CD4-positive, alpha-beta memory T cell (primary cell): ENCODE measurements at regions not wholly inside any gene's neighbourhood (a gene's known extent, or its start where the extent isn't known, plus 50 kb on each side); places are given as distances from the start of the nearest gene placed in this dataset.
A peak's percentile ranks its signal among the peaks of the same experiment; 100 is the strongest.

Experiments used
- CTCF ChIA-PET: fragments of 350-600 bp; sonication (Branson Sonifier 250); formaldehyde crosslinking; loops from one replicate; lab custom pipeline; 2021; ENCODE audit warnings: inconsistent platforms; ENCODE audit not compliant: partially characterized antibody; lab: Charles Lee
- POLR2A ChIA-PET: fragments of 350-600 bp; sonication (Branson Sonifier 250); formaldehyde crosslinking; loops from one replicate; lab custom pipeline; 2021; ENCODE audit not compliant: partially characterized antibody; lab: Charles Lee
- DNase-seq, 5 donors: peaks; one replicate each; pipeline versions ENCODE4 v3.0.0 to v3.0.0-alpha.2; 2020 to 2022; ENCODE audit warnings: mixed read lengths in 1 of 5
- H3K27ac ChIP-seq: one replicate; pipeline ENCODE4 v1.7.0; 2013; ENCODE audit warnings: low read depth, low read length
- H3K27me3 ChIP-seq: 2 replicates; pipeline ENCODE4 v1.7.0; 2013; ENCODE audit warnings: mild to moderate bottlenecking, low read length, moderate library complexity; ENCODE audit not compliant: insufficient read depth
- H3K36me3 ChIP-seq: 2 replicates; pipeline ENCODE4 v1.7.0; 2013; ENCODE audit warnings: mild to moderate bottlenecking, low read length, moderate library complexity; ENCODE audit not compliant: insufficient read depth
- H3K4me1 ChIP-seq: 2 replicates; pipeline ENCODE4 v1.7.0; 2013; ENCODE audit warnings: mild to moderate bottlenecking, low read length, moderate library complexity; ENCODE audit not compliant: insufficient read depth
- H3K4me3 ChIP-seq, 2 donors: one replicate each; pipeline ENCODE4 v1.7.0; 2013; ENCODE audit warnings: low read length in 2 of 2, mild to moderate bottlenecking in 1 of 2
- H3K9me3 ChIP-seq, 2 donors: one replicate each; pipeline ENCODE4 v1.7.0; 2013; ENCODE audit warnings: low read length in 2 of 2, control low read depth in 1 of 2; ENCODE audit not compliant: control insufficient read depth in 1 of 2
- H3K27ac Mint-ChIP-seq, 7 donors: one replicate each; pipeline ENCODE4 v1.8.0; 2020 to 2021; ENCODE audit warnings: mixed read lengths in 7 of 7, mild to moderate bottlenecking in 6 of 7, inconsistent platforms in 3 of 7, moderate library complexity in 3 of 7
- H3K27me3 Mint-ChIP-seq, 2 donors: one replicate each; pipeline ENCODE4 v1.8.0; 2020 to 2021; ENCODE audit warnings: mixed read lengths in 2 of 2
- H3K36me3 Mint-ChIP-seq, 2 donors: one replicate each; pipeline ENCODE4 v1.8.0; 2020 to 2021; ENCODE audit warnings: mixed read lengths in 2 of 2, inconsistent platforms in 1 of 2, mild to moderate bottlenecking in 1 of 2
- H3K4me1 Mint-ChIP-seq, 4 donors: one replicate each; pipeline ENCODE4 v1.8.0; 2020 to 2021; ENCODE audit warnings: mixed read lengths in 4 of 4, mild to moderate bottlenecking in 1 of 4
- H3K4me3 Mint-ChIP-seq, 8 donors: one replicate each; pipeline ENCODE4 v1.8.0; 2020 to 2021; ENCODE audit warnings: mixed read lengths in 8 of 8, mild to moderate bottlenecking in 7 of 8, moderate library complexity in 6 of 8, inconsistent platforms in 3 of 8
- H3K9me3 Mint-ChIP-seq, 8 donors: one replicate each; pipeline ENCODE4 v1.8.0; 2020 to 2021; ENCODE audit warnings: mixed read lengths in 8 of 8, mild to moderate bottlenecking in 5 of 8, inconsistent platforms in 3 of 8, moderate library complexity in 1 of 8
- intact Hi-C: fragments of 100-400 bp; cut with micrococcal nuclease; formaldehyde crosslinking; loops from one replicate; pipeline ENCODE4 v1.15.1; 2023

GRCh38 chr18:10308154-10308553 is 146.3 kb upstream of the APCDD1 start:
- CTCF ChIA-PET, result no interaction called here
- intact Hi-C loops, result no loop called here
- POLR2A ChIA-PET, result no interaction called here

GRCh38 chr18:10310626-10311025 is 143.8 kb upstream of the APCDD1 start:
- Histone ChIP-seq H3K27ac (no peak overlapping the region), H3K4me3 (no peak overlapping the region), H3K36me3 (no peaks in the 10 kb centered on the region), H3K4me1 (no peaks in the 10 kb centered on the region), H3K27me3 (no peaks in the 10 kb centered on the region), H3K9me3 (no peaks in the 10 kb centered on the region)
- H3K27me3 Mint-ChIP-seq, result peaks cover 4 to 5% of the 10 kb centered on the region in 2 donors
- H3K9me3 Mint-ChIP-seq, result peaks cover 0 to 5% (median 0%) of the 10 kb centered on the region in 8 donors
- ChIA-PET CTCF (no interaction called here), POLR2A (no interaction called here)
- H3K27ac Mint-ChIP-seq, result peak overlapping the region in 1 of 7 donors; percentile 27
- intact Hi-C loops, result no loop called here
- H3K36me3 Mint-ChIP-seq, result no peaks in the 10 kb centered on the region
- no peak overlapping the region for H3K4me3 Mint-ChIP-seq
- no peak for DNase-seq
- H3K4me1 Mint-ChIP-seq, result peaks cover 0 to under 1% (median 0%) of the 10 kb centered on the region in 4 donors

More at GRCh38 chr18:10308154-10308553, 146.3 kb upstream of the APCDD1 start:
- H3K4me3 ChIP-seq, result no peak overlapping the region
- H3K36me3 ChIP-seq, result no peaks in the 10 kb centered on the region
- Mint-ChIP-seq H3K9me3 (peaks cover 0 to 3% (median 0%) of the 10 kb centered on the region in 8 donors), H3K36me3 (no peaks in the 10 kb centered on the region), H3K4me3 (no peak overlapping the region), H3K27ac (no peak overlapping the region), H3K27me3 (peaks cover 3 to 5% of the 10 kb centered on the region in 2 donors), H3K4me1 (no peaks in the 10 kb centered on the region)
- H3K27ac ChIP-seq, result no peak overlapping the region
- no peak for DNase-seq
- no peaks in the 10 kb centered on the region for H3K9me3 ChIP-seq
- H3K27me3 ChIP-seq, result no peaks in the 10 kb centered on the region
- no peaks in the 10 kb centered on the region for H3K4me1 ChIP-seq

DNA sequence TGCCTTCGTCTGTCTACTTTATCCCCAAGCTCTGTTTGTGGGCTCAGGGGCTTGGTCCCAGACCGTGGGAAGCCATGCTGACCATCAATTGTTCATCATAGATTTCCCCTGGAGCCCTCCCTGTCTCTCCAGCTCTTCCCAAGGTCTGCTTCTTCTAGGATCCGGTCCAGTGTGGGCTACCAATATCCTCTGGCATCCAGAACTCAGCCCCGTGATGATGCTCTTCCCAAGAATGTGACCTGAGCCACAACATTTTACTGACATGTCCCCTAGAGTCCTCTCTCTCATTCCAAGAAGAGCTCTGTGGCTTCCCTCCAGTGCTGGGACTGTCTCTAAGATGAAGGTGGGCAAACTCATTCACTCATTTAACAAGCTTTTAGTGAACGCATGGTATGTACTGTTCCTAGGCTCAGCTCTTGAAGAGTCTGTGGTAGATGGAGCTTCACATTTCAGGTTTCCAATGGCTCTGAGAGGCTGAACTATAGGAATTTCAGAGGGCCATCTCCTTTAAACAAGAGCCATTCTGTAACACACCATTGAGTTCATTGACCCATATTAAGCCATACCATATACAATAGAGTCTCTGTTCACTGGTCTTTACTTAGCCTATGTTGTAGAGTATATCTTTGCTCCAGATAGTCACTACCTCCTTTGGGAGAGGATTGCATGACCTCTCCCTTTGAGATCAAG is 142.0 kb upstream of the APCDD1 start:
- H3K36me3 Mint-ChIP-seq, result no peaks in the 10 kb centered on the region
- intact Hi-C loops, result no loop called here
- no peak for DNase-seq
- Histone ChIP-seq H3K9me3 (no peaks in the 10 kb centered on the region), H3K27me3 (no peaks in the 10 kb centered on the region), H3K36me3 (no peaks in the 10 kb centered on the region), H3K27ac (no peak overlapping the region), H3K4me1 (no peaks in the 10 kb centered on the region), H3K4me3 (no peak overlapping the region)
- ChIA-PET CTCF (no interaction called here), POLR2A (no interaction called here)
- peaks cover 4 to 5% of the 10 kb centered on the region in 2 donors for H3K27me3 Mint-ChIP-seq
- H3K9me3 Mint-ChIP-seq, result peaks cover 0 to 6% (median 0%) of the 10 kb centered on the region in 8 donors
- H3K4me1 Mint-ChIP-seq, result peaks cover 0 to 2% (median 0%) of the 10 kb centered on the region in 4 donors
- no peak overlapping the region for H3K27ac Mint-ChIP-seq
- H3K4me3 Mint-ChIP-seq, result no peak overlapping the region

- no peaks in the 10 kb centered on the region for H3K27me3 ChIP-seq
- intact Hi-C loops, result no loop called here
- POLR2A ChIA-PET, result no interaction called here
Observed at GRCh38 chr18:10313016-10313342, 141.5 kb upstream of the APCDD1 start.

GRCh38 chr18:10314066-10314465 is 140.4 kb upstream of the APCDD1 start:
- no peak overlapping the region for H3K27ac Mint-ChIP-seq
- Histone ChIP-seq H3K27ac (no peak overlapping the region), H3K4me1 (no peaks in the 10 kb centered on the region), H3K9me3 (no peaks in the 10 kb centered on the region), H3K4me3 (no peak overlapping the region), H3K27me3 (no peaks in the 10 kb centered on the region), H3K36me3 (no peaks in the 10 kb centered on the region)
- H3K36me3 Mint-ChIP-seq, result no peaks in the 10 kb centered on the region
- H3K4me1 Mint-ChIP-seq, result peaks cover 0 to 2% (median 0%) of the 10 kb centered on the region in 4 donors
- DNase-seq, result no peak
- H3K9me3 Mint-ChIP-seq, result peaks cover 0 to 6% (median 0%) of the 10 kb centered on the region in 8 donors
- no peak overlapping the region for H3K4me3 Mint-ChIP-seq
- CTCF ChIA-PET, result no interaction called here
- H3K27me3 Mint-ChIP-seq, result peaks cover 4 to 5% of the 10 kb centered on the region in 2 donors
- POLR2A ChIA-PET, result no interaction called here
- intact Hi-C loops, result no loop called here

More at GRCh38 chr18:10313016-10313342, 141.5 kb upstream of the APCDD1 start:
- peaks cover 4 to 5% of the 10 kb centered on the region in 2 donors for H3K27me3 Mint-ChIP-seq
- CTCF ChIA-PET, result no interaction called here
- H3K27ac Mint-ChIP-seq, result no peak overlapping the region
- Histone ChIP-seq H3K4me3 (no peak overlapping the region), H3K9me3 (no peaks in the 10 kb centered on the region), H3K27ac (no peak overlapping the region), H3K4me1 (no peaks in the 10 kb centered on the region), H3K36me3 (no peaks in the 10 kb centered on the region)
- no peaks in the 10 kb centered on the region for H3K36me3 Mint-ChIP-seq
- no peak overlapping the region for H3K4me3 Mint-ChIP-seq
- no peak for DNase-seq
- H3K4me1 Mint-ChIP-seq, result peaks cover 0 to 2% (median 0%) of the 10 kb centered on the region in 4 donors
- peaks cover 0 to 6% (median 0%) of the 10 kb centered on the region in 8 donors for H3K9me3 Mint-ChIP-seq

- no peaks in the 10 kb centered on the region for H3K4me1 ChIP-seq
- Mint-ChIP-seq H3K4me1 (peaks cover 0 to 2% (median 0%) of the 10 kb centered on the region in 4 donors), H3K4me3 (no peak overlapping the region), H3K27ac (no peak overlapping the region), H3K27me3 (peaks cover 4 to 5% of the 10 kb centered on the region in 2 donors), H3K9me3 (peaks cover 0 to 6% (median 0%) of the 10 kb centered on the region in 8 donors), H3K36me3 (no peaks in the 10 kb centered on the region)
- H3K27ac ChIP-seq, result no peak overlapping the region
- intact Hi-C loops, result no loop called here
- no peak overlapping the region for H3K4me3 ChIP-seq
- no peaks in the 10 kb centered on the region for H3K9me3 ChIP-seq
- no peak for DNase-seq
- ChIA-PET POLR2A (no interaction called here), CTCF (no interaction called here)
- H3K27me3 ChIP-seq, result no peaks in the 10 kb centered on the region
- no peaks in the 10 kb centered on the region for H3K36me3 ChIP-seq
Observed at GRCh38 chr18:10315522-10315921, 138.9 kb upstream of the APCDD1 start.

DNA sequence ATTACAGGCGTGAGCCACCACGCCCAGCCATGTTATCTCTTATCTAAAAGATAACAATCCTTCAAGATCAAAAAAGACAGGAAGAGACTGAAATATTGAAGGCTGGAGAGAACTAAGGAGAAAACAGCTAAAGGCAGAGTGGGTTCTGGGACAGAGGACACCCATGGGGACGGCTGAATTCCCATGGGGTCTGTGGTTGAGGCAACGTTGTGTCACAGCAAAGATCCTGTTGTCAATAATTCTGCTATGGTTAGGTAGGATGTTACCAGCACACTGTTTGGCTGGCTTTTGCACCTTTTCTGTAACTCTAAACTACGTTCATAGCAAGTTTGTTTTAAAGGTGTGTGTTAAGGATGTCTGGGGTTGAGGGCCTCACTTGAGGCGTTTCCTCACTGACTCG is 137.7 kb upstream of the APCDD1 start:
- POLR2A ChIA-PET, result no interaction called here
- Histone ChIP-seq H3K4me1 (no peaks in the 10 kb centered on the region), H3K27me3 (no peaks in the 10 kb centered on the region), H3K4me3 (no peak overlapping the region), H3K36me3 (no peaks in the 10 kb centered on the region), H3K27ac (no peak overlapping the region), H3K9me3 (no peaks in the 10 kb centered on the region)
- intact Hi-C loops, result no loop called here
- Mint-ChIP-seq H3K27me3 (peaks cover 4 to 5% of the 10 kb centered on the region in 2 donors), H3K27ac (no peak overlapping the region), H3K4me1 (peaks cover 0 to 2% (median 0%) of the 10 kb centered on the region in 4 donors), H3K36me3 (no peaks in the 10 kb centered on the region), H3K4me3 (no peak overlapping the region), H3K9me3 (peaks cover 0 to 6% (median 0%) of the 10 kb centered on the region in 8 donors)
- DNase-seq, result no peak
- CTCF ChIA-PET, result no interaction called here
